GM12873 (cell line): ENCODE measurements at regions not wholly inside any gene's neighbourhood (a gene's known extent, or its start where the extent isn't known, plus 50 kb on each side); places are given as distances from the start of the nearest gene placed in this dataset.

Experiments used
- TF ChIP-seq, protein P1 (sequence below): IDR thresholded peaks from 2 replicates; pipeline ENCODE4 v1.5.1; 2012; ENCODE audit warnings: low read depth, mild to moderate bottlenecking, moderate library complexity, low read length, control low read depth; ENCODE audit not compliant: insufficient read depth; ENCODE audit errors: missing control alignments

DNA sequence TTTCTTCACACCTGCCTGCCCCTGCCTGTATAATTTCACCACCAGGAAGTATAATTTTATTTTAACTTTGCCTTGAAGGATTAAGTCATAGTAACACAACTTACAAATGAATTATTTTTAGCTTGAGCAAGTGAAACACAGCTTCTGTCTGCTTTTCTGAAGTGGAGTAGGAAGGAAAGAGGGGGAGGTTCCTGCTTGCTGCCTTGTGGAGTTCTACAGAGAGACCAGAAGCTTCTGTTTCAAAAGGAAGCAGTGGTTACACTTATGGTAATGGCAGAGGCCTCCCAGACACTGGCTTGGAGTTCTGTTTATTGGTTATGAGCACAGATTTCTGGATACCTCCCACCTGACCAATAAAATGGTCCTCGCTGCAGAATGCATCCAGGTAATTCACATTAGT is 159.6 kb downstream of the TMEM200A start:
- TF ChIP-seq, protein P1, sequence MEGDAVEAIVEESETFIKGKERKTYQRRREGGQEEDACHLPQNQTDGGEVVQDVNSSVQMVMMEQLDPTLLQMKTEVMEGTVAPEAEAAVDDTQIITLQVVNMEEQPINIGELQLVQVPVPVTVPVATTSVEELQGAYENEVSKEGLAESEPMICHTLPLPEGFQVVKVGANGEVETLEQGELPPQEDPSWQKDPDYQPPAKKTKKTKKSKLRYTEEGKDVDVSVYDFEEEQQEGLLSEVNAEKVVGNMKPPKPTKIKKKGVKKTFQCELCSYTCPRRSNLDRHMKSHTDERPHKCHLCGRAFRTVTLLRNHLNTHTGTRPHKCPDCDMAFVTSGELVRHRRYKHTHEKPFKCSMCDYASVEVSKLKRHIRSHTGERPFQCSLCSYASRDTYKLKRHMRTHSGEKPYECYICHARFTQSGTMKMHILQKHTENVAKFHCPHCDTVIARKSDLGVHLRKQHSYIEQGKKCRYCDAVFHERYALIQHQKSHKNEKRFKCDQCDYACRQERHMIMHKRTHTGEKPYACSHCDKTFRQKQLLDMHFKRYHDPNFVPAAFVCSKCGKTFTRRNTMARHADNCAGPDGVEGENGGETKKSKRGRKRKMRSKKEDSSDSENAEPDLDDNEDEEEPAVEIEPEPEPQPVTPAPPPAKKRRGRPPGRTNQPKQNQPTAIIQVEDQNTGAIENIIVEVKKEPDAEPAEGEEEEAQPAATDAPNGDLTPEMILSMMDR = no peak

DNA sequence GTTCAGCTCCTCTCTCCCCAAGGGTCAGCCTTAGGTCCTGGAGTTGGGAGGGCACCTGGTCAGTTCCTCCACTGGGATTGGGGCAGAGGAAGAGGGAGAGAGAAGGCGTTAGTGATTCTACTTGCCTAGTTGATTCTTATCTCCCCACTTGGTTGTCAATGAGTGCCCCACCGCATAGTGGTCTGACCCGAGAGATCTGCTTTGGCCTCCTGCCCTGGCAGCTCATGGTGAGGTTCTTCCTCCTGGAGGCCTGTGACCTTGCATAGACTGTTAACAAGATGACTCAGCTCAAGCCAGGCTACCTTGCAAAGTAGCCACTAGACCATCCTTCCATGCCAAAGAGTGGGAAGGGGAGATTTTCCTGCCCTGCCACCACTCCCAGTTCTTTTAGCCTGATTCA is 160.6 kb downstream of the TMEM200A start:
- TF ChIP-seq, protein P1 = no peak

DNA sequence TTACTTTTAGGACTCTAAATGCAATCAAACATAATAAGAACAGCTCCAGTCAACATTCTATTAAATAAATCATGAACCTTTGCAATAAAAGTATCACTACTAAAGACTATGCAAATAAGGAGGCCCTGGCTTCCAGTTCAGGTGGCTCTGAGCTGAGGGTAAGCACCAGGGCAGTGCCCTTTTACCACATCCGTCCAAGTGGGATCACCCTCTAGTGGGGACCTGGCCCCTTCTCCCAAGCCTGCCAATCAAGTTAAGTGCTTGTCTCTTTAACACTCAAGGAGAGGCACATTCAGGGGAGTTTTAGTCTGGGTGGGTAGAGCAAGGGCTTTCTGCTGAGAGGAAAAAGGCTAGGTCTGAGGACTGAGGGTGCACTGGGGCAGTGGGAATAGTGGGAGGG is 161.4 kb downstream of the TMEM200A start:
- TF ChIP-seq, protein P1 = no peak

DNA sequence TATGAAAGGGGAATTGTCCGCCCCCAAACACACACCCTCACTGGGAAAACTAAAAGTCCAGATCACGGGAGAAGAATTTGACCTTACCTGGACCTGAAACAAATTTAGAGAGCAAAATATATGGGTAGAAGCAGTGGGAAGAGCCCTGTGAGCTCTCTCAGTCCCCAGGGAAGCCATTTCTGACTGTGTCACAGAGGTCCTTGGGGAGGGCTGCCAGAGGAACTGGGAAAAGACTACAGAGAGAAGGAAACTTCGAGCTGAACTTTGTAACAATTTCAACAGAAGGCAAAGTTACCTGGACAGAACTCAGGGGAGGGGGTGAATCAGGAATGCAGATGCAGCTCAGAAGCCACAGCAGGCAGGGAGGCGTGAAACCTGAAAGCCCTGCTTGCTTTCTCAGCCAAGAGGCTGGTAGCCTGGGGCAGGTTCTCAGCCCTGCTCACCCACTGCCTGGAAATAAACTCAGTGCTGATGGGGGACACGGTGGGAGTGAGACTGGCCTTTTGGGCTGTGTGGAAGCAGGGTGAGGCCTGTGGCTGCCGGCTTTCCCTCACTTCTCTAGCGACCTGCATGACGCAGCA is 163.8 kb downstream of the TMEM200A start:
- TF ChIP-seq, protein P1 = no peak

DNA sequence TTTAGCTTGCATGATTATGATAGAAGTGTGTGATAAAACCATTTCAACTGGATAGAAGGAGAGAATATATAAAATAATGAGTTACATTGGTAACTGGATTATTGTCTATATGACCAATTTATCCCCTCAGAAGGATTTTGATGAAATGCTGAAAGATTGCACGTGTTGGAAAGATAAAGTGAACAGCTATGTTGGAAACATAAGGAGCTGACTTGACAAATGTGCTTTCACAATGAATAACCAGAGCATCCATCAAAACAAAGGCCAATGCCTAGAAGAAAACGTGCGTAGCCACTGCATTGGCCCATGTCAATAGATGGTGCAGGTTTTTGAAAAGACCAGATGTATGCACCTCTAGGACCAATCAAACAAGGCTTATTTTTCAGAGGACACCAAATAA is 168.8 kb downstream of the TMEM200A start:
- TF ChIP-seq, protein P1 = no peak

DNA sequence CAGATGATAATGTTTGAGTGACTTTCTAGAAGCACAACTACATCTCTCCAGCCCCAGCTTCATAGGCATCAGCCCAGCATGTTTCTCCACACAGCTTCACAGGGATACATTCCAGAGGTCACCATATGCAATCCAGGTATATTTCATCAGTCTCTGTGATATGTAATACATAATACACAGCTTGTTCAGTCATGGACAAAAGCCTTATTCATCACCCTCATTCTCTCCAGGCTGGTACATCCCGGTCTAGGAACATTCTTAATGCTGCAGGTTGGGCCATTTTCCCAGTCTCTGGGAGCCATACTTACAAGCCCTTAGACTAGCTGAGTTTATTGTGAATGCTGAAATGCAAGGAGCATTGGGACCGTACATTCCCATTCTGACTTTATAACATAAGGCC is 169.4 kb downstream of the TMEM200A start:
- TF ChIP-seq, protein P1 = no peak

DNA sequence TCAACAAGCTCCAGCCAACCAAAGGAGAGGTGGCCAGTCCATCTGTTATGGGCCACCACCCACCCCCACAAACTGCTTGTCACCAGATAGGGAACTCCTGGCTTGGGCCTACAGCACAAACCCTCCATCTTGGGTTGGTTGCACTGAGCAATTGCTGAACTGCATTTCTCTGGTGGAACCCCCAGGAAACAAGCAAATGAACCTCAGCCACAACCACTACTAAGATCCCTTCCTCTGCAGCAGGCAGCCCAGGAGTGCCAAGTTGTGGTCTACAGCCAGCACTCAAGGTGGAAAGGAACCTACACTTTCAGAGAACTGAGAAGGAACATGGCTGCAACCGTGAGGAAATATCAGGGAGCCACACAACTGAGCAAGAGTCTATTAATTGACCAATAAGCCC is 171.6 kb downstream of the TMEM200A start:
- TF ChIP-seq, protein P1 = no peak
